ENCODE measurements at regions not wholly inside any gene's neighbourhood (a gene's known extent, or its start where the extent isn't known, plus 50 kb on each side); places are given as distances from the start of the nearest gene placed in this dataset.

DNA sequence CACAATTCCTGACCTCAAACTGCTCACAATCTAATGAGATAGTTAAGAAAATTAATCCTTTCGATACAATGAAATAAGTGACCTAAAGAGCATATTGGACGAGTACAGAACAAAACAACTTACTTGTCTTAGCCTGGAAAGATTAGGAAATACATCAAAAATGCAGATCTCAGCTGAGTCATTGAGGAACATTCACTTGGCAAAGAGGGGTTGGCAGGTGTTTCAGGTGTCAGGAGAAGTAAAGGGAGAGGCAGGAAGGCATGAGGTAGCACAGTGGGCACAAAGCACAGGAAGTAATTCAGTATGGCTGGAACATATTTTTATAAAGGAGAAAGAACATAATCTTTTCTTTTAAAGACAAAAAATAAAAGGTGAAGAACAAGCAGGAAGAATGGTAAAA lies 628.8 kb upstream of the RGMB start:
- Histone ChIP-seq H3K27ac (ENCODE audit: low read length in 2 of 2) (no peak overlapping the region), H3K79me2 (ENCODE audit: control insufficient read depth, insufficient read depth, low read length) (no peaks in the 10 kb centered on the region), H3K36me3 (replicated peaks in 1 of 2; ENCODE audit: control extremely low read depth in 1 of 2, control insufficient read depth in 1 of 2, extremely low read depth in 1 of 2, insufficient read depth in 2 of 2, low read length in 1 of 2) (no peaks in the 10 kb centered on the region), H3K4me3 (ENCODE audit: control extremely low read depth in 1 of 5, extremely low read depth in 1 of 5, insufficient read depth in 1 of 5, low read depth in 2 of 5, low read length in 4 of 5) (no peak overlapping the region), H3K4me1 (ENCODE audit: control insufficient read depth in 2 of 2, insufficient read depth in 2 of 2, low read length in 2 of 2) (no peaks in the 10 kb centered on the region), H3K9ac (ENCODE audit: low read length) (no peak overlapping the region), H3K27me3 (replicated peaks in 1 of 4; ENCODE audit: control extremely low read depth in 1 of 4, control insufficient read depth in 3 of 4, insufficient read depth in 4 of 4, low read length in 3 of 4) (no peaks in the 10 kb centered on the region), H4K20me1 (ENCODE audit: control insufficient read depth, insufficient read depth, low read length, poor library complexity, severe bottlenecking) (no peaks in the 10 kb centered on the region), H3K9me3 (ENCODE audit: control extremely low read depth in 1 of 3, control insufficient read depth in 2 of 3, insufficient read depth in 1 of 3, low read length in 2 of 3) (no peaks in the 10 kb centered on the region), H2AFZ (ENCODE audit: insufficient read depth, low read depth, low read length, poor library complexity, severe bottlenecking) (no peak overlapping the region), H3K4me2 (replicated peaks; ENCODE audit: low read depth, low read length, poor library complexity, severe bottlenecking) (no peak overlapping the region)
- WGBS (ENCODE audit: insufficient coverage): 80% methylated on average over 1 of the region's 2 CpGs
- intact Hi-C loops (cut with micrococcal nuclease): no loop called here
- Mint-ChIP-seq H3K9me3 (ENCODE audit: insufficient read depth) (no peaks in the 10 kb centered on the region), H3K27ac (no peak overlapping the region), H3K27me3 (no peaks in the 10 kb centered on the region), H3K4me3 (no peak overlapping the region), H3K4me1 (no peaks in the 10 kb centered on the region)
- ChIA-PET POLR2A (no interaction called here), CTCF (no interaction called here)
- ATAC-seq (ENCODE audit: low read depth): no peak
- no peak for TF ChIP-seq EZH2 (IDR thresholded peaks at IDR 0.05; ENCODE audit: borderline replicate concordance, insufficient read depth, low read depth, low read length, poor library complexity, severe bottlenecking)
- TF ChIP-seq, protein P1, sequence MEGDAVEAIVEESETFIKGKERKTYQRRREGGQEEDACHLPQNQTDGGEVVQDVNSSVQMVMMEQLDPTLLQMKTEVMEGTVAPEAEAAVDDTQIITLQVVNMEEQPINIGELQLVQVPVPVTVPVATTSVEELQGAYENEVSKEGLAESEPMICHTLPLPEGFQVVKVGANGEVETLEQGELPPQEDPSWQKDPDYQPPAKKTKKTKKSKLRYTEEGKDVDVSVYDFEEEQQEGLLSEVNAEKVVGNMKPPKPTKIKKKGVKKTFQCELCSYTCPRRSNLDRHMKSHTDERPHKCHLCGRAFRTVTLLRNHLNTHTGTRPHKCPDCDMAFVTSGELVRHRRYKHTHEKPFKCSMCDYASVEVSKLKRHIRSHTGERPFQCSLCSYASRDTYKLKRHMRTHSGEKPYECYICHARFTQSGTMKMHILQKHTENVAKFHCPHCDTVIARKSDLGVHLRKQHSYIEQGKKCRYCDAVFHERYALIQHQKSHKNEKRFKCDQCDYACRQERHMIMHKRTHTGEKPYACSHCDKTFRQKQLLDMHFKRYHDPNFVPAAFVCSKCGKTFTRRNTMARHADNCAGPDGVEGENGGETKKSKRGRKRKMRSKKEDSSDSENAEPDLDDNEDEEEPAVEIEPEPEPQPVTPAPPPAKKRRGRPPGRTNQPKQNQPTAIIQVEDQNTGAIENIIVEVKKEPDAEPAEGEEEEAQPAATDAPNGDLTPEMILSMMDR (IDR thresholded peaks at IDR 0.05): no peak
- no peak for DNase-seq

DNA sequence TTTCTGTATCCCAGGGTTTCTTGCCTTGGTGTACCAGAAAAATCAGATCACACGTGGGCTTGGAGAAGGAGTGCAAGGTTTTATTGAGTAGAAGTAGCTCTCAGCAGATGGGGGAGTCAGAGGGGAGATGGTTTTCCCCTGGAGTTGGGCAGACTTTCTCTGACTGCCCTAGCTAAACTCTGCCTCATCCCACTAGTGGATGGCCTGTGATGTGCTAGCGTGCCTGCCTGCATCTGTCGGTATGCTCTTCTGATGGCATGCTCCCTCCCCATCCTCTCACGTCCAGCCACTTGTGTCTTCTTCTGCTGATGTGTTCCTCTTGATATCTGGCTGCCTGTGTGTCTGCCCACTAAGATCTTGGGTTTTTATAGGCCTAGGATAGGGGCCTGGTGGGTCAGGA lies 616.1 kb upstream of the RGMB start:
- DNase-seq (no peak), ATAC-seq (ENCODE audit: low read depth) (no peak)
- H3K4me1 Mint-ChIP-seq: no peaks in the 10 kb centered on the region
- TF ChIP-seq, protein P1 (IDR thresholded peaks at IDR 0.05): no peak
- no peak for TF ChIP-seq EZH2 (IDR thresholded peaks at IDR 0.05; ENCODE audit: borderline replicate concordance, insufficient read depth, low read depth, low read length, poor library complexity, severe bottlenecking)
- 90% methylated on average over 3 of the region's 4 CpGs for WGBS (ENCODE audit: insufficient coverage)
- H3K27me3 Mint-ChIP-seq: no peaks in the 10 kb centered on the region
- Histone ChIP-seq H3K36me3 (replicated peaks in 1 of 2; ENCODE audit: control extremely low read depth in 1 of 2, control insufficient read depth in 1 of 2, extremely low read depth in 1 of 2, insufficient read depth in 2 of 2, low read length in 1 of 2) (no peaks in the 10 kb centered on the region), H3K9me3 (ENCODE audit: control extremely low read depth in 1 of 3, control insufficient read depth in 2 of 3, insufficient read depth in 1 of 3, low read length in 2 of 3) (no peaks in the 10 kb centered on the region), H3K79me2 (ENCODE audit: control insufficient read depth, insufficient read depth, low read length) (no peaks in the 10 kb centered on the region), H4K20me1 (ENCODE audit: control insufficient read depth, insufficient read depth, low read length, poor library complexity, severe bottlenecking) (no peaks in the 10 kb centered on the region), H3K9ac (ENCODE audit: low read length) (no peak overlapping the region), H3K27ac (ENCODE audit: low read length in 2 of 2) (no peak overlapping the region), H3K4me1 (ENCODE audit: control insufficient read depth in 2 of 2, insufficient read depth in 2 of 2, low read length in 2 of 2) (no peaks in the 10 kb centered on the region), H3K4me2 (replicated peaks; ENCODE audit: low read depth, low read length, poor library complexity, severe bottlenecking) (no peak overlapping the region), H3K27me3 (replicated peaks in 1 of 4; ENCODE audit: control extremely low read depth in 1 of 4, control insufficient read depth in 3 of 4, insufficient read depth in 4 of 4, low read length in 3 of 4) (no peaks in the 10 kb centered on the region), H2AFZ (ENCODE audit: insufficient read depth, low read depth, low read length, poor library complexity, severe bottlenecking) (no peak overlapping the region), H3K4me3 (ENCODE audit: control extremely low read depth in 1 of 5, extremely low read depth in 1 of 5, insufficient read depth in 1 of 5, low read depth in 2 of 5, low read length in 4 of 5) (no peak overlapping the region)
- CTCF ChIA-PET: no interaction called here
- H3K4me3 Mint-ChIP-seq: no peak overlapping the region
- intact Hi-C loops (cut with micrococcal nuclease): no loop called here
- H3K27ac Mint-ChIP-seq: no peak overlapping the region
- POLR2A ChIA-PET: no interaction called here
- H3K9me3 Mint-ChIP-seq (ENCODE audit: insufficient read depth): no peaks in the 10 kb centered on the region
